ENCODE measurements at regions not wholly inside any gene's neighbourhood (a gene's known extent, or its start where the extent isn't known, plus 50 kb on each side); places are given as distances from the start of the nearest gene placed in this dataset.

GRCh38 chr18:46374850-46375249 is 270.7 kb downstream of the HAUS1 start:
- no peak overlapping the region for H3K4me3 Mint-ChIP-seq
- POLR2A ChIA-PET = interaction anchor here (0.7 kb wide), 1 partner anchor 485 kb away, joined by 5 read pairs; no protein-coding TSS in a partner anchor

DNA sequence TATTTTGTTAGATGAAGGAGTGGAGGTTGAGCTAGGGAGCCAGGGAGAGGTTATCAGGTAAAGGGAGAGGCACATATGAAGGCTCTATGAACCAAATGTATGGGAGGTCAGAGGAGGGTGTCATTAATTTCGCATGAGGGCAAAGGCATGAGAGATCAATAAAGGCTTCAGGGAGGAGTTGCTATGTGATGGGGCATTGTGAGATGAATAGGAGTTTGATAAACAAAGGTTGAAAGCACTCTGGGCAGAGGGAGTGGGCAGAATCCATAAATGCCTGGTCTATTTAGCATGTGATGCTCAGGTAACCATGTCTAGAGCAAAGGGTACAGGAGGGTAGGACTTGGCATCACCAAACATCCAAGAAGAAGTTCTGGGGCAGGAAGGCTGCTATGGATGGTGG is 273.4 kb downstream of the HAUS1 start:
- ChIA-PET POLR2A (no interaction called here), CTCF (no interaction called here)
- H3K4me3 Mint-ChIP-seq = no peak overlapping the region
- H3K4me3 ChIP-seq (ENCODE audit: control extremely low read depth in 1 of 5, extremely low read depth in 1 of 5, insufficient read depth in 1 of 5, low read depth in 2 of 5, low read length in 4 of 5) = no peak overlapping the region
- H3K27ac Mint-ChIP-seq = no peak overlapping the region
- no peak overlapping the region for H3K27ac ChIP-seq (ENCODE audit: low read length in 2 of 2)
- no peak overlapping the region for H3K9ac ChIP-seq (ENCODE audit: low read length)
- H3K4me2 ChIP-seq (replicated peaks; ENCODE audit: low read depth, low read length, poor library complexity, severe bottlenecking) = no peak overlapping the region
- no peak for ATAC-seq (ENCODE audit: low read depth)
- no peaks in the 10 kb centered on the region for H3K27me3 ChIP-seq (replicated peaks in 1 of 4; ENCODE audit: control extremely low read depth in 1 of 4, control insufficient read depth in 3 of 4, insufficient read depth in 4 of 4, low read length in 3 of 4)
- DNase-seq = no peak
- no peaks in the 10 kb centered on the region for H3K36me3 ChIP-seq (replicated peaks in 1 of 2; ENCODE audit: control extremely low read depth in 1 of 2, control insufficient read depth in 1 of 2, extremely low read depth in 1 of 2, insufficient read depth in 2 of 2, low read length in 1 of 2)
- 88% methylated on average over 1 of the region's 1 CpG for WGBS (ENCODE audit: insufficient coverage)
- no peaks in the 10 kb centered on the region for H3K79me2 ChIP-seq (ENCODE audit: control insufficient read depth, insufficient read depth, low read length)
- peaks cover 9% of the 10 kb centered on the region for H3K27me3 Mint-ChIP-seq
- H4K20me1 ChIP-seq (ENCODE audit: control insufficient read depth, insufficient read depth, low read length, poor library complexity, severe bottlenecking) = no peaks in the 10 kb centered on the region
- H3K4me1 Mint-ChIP-seq = no peaks in the 10 kb centered on the region
- H2AFZ ChIP-seq (ENCODE audit: insufficient read depth, low read depth, low read length, poor library complexity, severe bottlenecking) = no peak overlapping the region
- TF ChIP-seq EZH2 (IDR thresholded peaks at IDR 0.05; ENCODE audit: borderline replicate concordance, insufficient read depth, low read depth, low read length, poor library complexity, severe bottlenecking) (no peak), CTCF (IDR thresholded peaks at IDR 0.05) (no peak)
- H3K4me1 ChIP-seq (ENCODE audit: control insufficient read depth in 2 of 2, insufficient read depth in 2 of 2, low read length in 2 of 2) = no peaks in the 10 kb centered on the region
- no peaks in the 10 kb centered on the region for H3K9me3 Mint-ChIP-seq (ENCODE audit: insufficient read depth)
- no peaks in the 10 kb centered on the region for H3K9me3 ChIP-seq (ENCODE audit: control extremely low read depth in 1 of 3, control insufficient read depth in 2 of 3, insufficient read depth in 1 of 3, low read length in 2 of 3)
- intact Hi-C loops (cut with micrococcal nuclease) = no loop called here

More at GRCh38 chr18:46374850-46375249, 270.7 kb downstream of the HAUS1 start:
- Histone ChIP-seq H2AFZ (ENCODE audit: insufficient read depth, low read depth, low read length, poor library complexity, severe bottlenecking) (no peak overlapping the region), H3K36me3 (replicated peaks in 1 of 2; ENCODE audit: control extremely low read depth in 1 of 2, control insufficient read depth in 1 of 2, extremely low read depth in 1 of 2, insufficient read depth in 2 of 2, low read length in 1 of 2) (no peaks in the 10 kb centered on the region), H4K20me1 (ENCODE audit: control insufficient read depth, insufficient read depth, low read length, poor library complexity, severe bottlenecking) (no peaks in the 10 kb centered on the region), H3K9ac (ENCODE audit: low read length) (no peak overlapping the region), H3K79me2 (ENCODE audit: control insufficient read depth, insufficient read depth, low read length) (no peaks in the 10 kb centered on the region), H3K27ac (ENCODE audit: low read length in 2 of 2) (no peak overlapping the region), H3K4me3 (ENCODE audit: control extremely low read depth in 1 of 5, extremely low read depth in 1 of 5, insufficient read depth in 1 of 5, low read depth in 2 of 5, low read length in 4 of 5) (no peak overlapping the region), H3K9me3 (ENCODE audit: control extremely low read depth in 1 of 3, control insufficient read depth in 2 of 3, insufficient read depth in 1 of 3, low read length in 2 of 3) (no peaks in the 10 kb centered on the region), H3K4me2 (replicated peaks; ENCODE audit: low read depth, low read length, poor library complexity, severe bottlenecking) (no peak overlapping the region), H3K4me1 (ENCODE audit: control insufficient read depth in 2 of 2, insufficient read depth in 2 of 2, low read length in 2 of 2) (no peaks in the 10 kb centered on the region), H3K27me3 (replicated peaks in 1 of 4; ENCODE audit: control extremely low read depth in 1 of 4, control insufficient read depth in 3 of 4, insufficient read depth in 4 of 4, low read length in 3 of 4) (no peaks in the 10 kb centered on the region)
- peaks cover 5% of the 10 kb centered on the region for H3K9me3 Mint-ChIP-seq (ENCODE audit: insufficient read depth)
- WGBS (ENCODE audit: insufficient coverage) = 97% methylated on average over 5 of the region's 6 CpGs
- CTCF ChIA-PET = no interaction called here
- ATAC-seq (ENCODE audit: low read depth) (no peak), DNase-seq (no peak)
- intact Hi-C loops (cut with micrococcal nuclease) = no loop called here
- no peak overlapping the region for H3K27ac Mint-ChIP-seq
- H3K27me3 Mint-ChIP-seq = peaks cover 7% of the 10 kb centered on the region
- TF ChIP-seq CTCF (IDR thresholded peaks at IDR 0.05) = no peak
- no peak for TF ChIP-seq EZH2 (IDR thresholded peaks at IDR 0.05; ENCODE audit: borderline replicate concordance, insufficient read depth, low read depth, low read length, poor library complexity, severe bottlenecking)
- no peaks in the 10 kb centered on the region for H3K4me1 Mint-ChIP-seq

Data from B cell (primary cell).